WTC11 (cell line): ENCODE measurements at regions not wholly inside any gene's neighbourhood (a gene's known extent, or its start where the extent isn't known, plus 50 kb on each side); places are given as distances from the start of the nearest gene placed in this dataset.

Source experiments
- ATAC-seq: fragments of 200-7000 bp; cut with Tn5 transposase; 2 replicates; pipeline ENCODE4 v1.10.0; 2021; ENCODE audit warnings: mild to moderate bottlenecking, moderate library complexity
- CTCF ChIA-PET: fragments of 300-600 bp; sonication (Branson Sonifier 250); formaldehyde crosslinking; loops from one replicate; lab custom pipeline; 2021; ENCODE audit warnings: antibody characterized with exemption; lab: Charles Lee
- POLR2A ChIA-PET: fragments of 350-600 bp; sonication (Branson Sonifier 250); formaldehyde crosslinking; loops from one replicate; lab custom pipeline; 2021; ENCODE audit warnings: antibody characterized with exemption; lab: Charles Lee
- DNase-seq: peaks from one replicate; pipeline ENCODE4 v3.0.0; 2021; ENCODE audit warnings: low spot score
- H3K27ac Mint-ChIP-seq: 2 replicates; pipeline ENCODE4 v1.8.0; 2021; ENCODE audit warnings: mixed read lengths
- H3K27me3 Mint-ChIP-seq: 2 replicates; pipeline ENCODE4 v1.8.0; 2021; ENCODE audit warnings: low read depth, mild to moderate bottlenecking, moderate library complexity, mixed read lengths
- H3K36me3 Mint-ChIP-seq: 2 replicates; pipeline ENCODE4 v1.8.0; 2021; ENCODE audit warnings: mixed read lengths
- H3K4me1 Mint-ChIP-seq: 2 replicates; pipeline ENCODE4 v1.8.0; 2022; ENCODE audit warnings: mixed read lengths
- H3K4me3 Mint-ChIP-seq: 2 replicates; pipeline ENCODE4 v1.8.0; 2021; ENCODE audit warnings: mild to moderate bottlenecking, moderate library complexity, mixed read lengths
- H3K9me3 Mint-ChIP-seq: 2 replicates; pipeline ENCODE4 v1.8.0; 2021; ENCODE audit warnings: mixed read lengths
- ATF2 ChIP-seq: sonication (generic); formaldehyde crosslinking; IDR thresholded peaks from 2 replicates; pipeline ENCODE4 v1.8.1; 2022; ENCODE audit warnings: low read depth, missing genetic modification reagents, borderline replicate concordance
- ATF6 ChIP-seq: sonication (generic); formaldehyde crosslinking; IDR thresholded peaks from 2 replicates; pipeline ENCODE4 v1.8.1; 2023; ENCODE audit warnings: mild to moderate bottlenecking, missing genetic modification reagents
- E2F5 ChIP-seq: sonication (generic); formaldehyde crosslinking; IDR thresholded peaks from 2 replicates; pipeline ENCODE4 v1.8.1; 2022; ENCODE audit warnings: mild to moderate bottlenecking, moderate library complexity, missing genetic modification reagents
- ELF4 ChIP-seq: sonication (generic); formaldehyde crosslinking; IDR thresholded peaks from 2 replicates; pipeline ENCODE4 v1.8.1; 2022; ENCODE audit warnings: low read depth, mild to moderate bottlenecking, moderate library complexity, missing genetic modification reagents
- ESRRA ChIP-seq: sonication (generic); formaldehyde crosslinking; IDR thresholded peaks from 2 replicates; pipeline ENCODE4 v1.8.1; 2022; ENCODE audit warnings: mild to moderate bottlenecking, missing genetic modification reagents, borderline replicate concordance
- GRHL2 ChIP-seq: fragments of 250-450 bp; sonication (Bioruptor Pico); IDR thresholded peaks from 2 replicates; pipeline ENCODE4 v1.8.0; 2022; ENCODE audit warnings: mild to moderate bottlenecking, moderate library complexity; ENCODE audit not compliant: insufficient replicate concordance, severe bottlenecking
- GTF2I ChIP-seq: fragments of 250-450 bp; sonication (Bioruptor Pico); conservative IDR thresholded peaks from 2 replicates; pipeline ENCODE4 v1.4.0; 2021; ENCODE audit warnings: mild to moderate bottlenecking
- NFATC4 ChIP-seq: fragments of 250-450 bp; sonication (Bioruptor Pico); IDR thresholded peaks from 2 replicates; pipeline ENCODE4 v1.9.0; 2021; ENCODE audit warnings: mild to moderate bottlenecking
- NFE2L1 ChIP-seq: sonication (generic); formaldehyde crosslinking; IDR thresholded peaks from 2 replicates; pipeline ENCODE4 v1.8.1; 2023; ENCODE audit warnings: missing genetic modification reagents
- PRDM15 ChIP-seq: sonication (generic); formaldehyde crosslinking; IDR thresholded peaks from 2 replicates; pipeline ENCODE4 v1.8.0; 2022; ENCODE audit warnings: missing genetic modification reagents
- PRRX2 ChIP-seq: fragments of 250-450 bp; sonication (Bioruptor Pico); IDR thresholded peaks from 2 replicates; pipeline ENCODE4 v1.8.0; 2021; ENCODE audit warnings: mild to moderate bottlenecking
- RORB ChIP-seq: fragments of 250-450 bp; sonication (Bioruptor Pico); IDR thresholded peaks from 2 replicates; pipeline ENCODE4 v1.9.0; 2021; ENCODE audit warnings: mild to moderate bottlenecking
- USF2 ChIP-seq: sonication (generic); formaldehyde crosslinking; IDR thresholded peaks from 2 replicates; pipeline ENCODE4 v1.8.1; 2023; ENCODE audit warnings: mild to moderate bottlenecking, missing genetic modification reagents, moderate library complexity
- ZBTB43 ChIP-seq: sonication (generic); formaldehyde crosslinking; IDR thresholded peaks from 2 replicates; pipeline ENCODE4 v1.8.1; 2023; ENCODE audit warnings: mild to moderate bottlenecking, missing genetic modification reagents
- ZMAT4 ChIP-seq: fragments of 250-450 bp; sonication (Bioruptor Pico); IDR thresholded peaks from 2 replicates; pipeline ENCODE4 v1.9.0; 2021; ENCODE audit warnings: mild to moderate bottlenecking
- ZNF532 ChIP-seq: fragments of 250-450 bp; sonication (Bioruptor Pico); IDR thresholded peaks from 2 replicates; pipeline ENCODE4 v1.9.0; 2021; ENCODE audit warnings: mild to moderate bottlenecking, borderline replicate concordance
- ZNF671 ChIP-seq: fragments of 250-450 bp; sonication (Bioruptor Pico); IDR thresholded peaks from 2 replicates; pipeline ENCODE4 v1.8.0; 2021; ENCODE audit warnings: mild to moderate bottlenecking

- H3K36me3 Mint-ChIP-seq: peaks cover 21% of the 10 kb centered on the region
- no peaks in the 10 kb centered on the region for H3K27me3 Mint-ChIP-seq
- CTCF ChIA-PET: no interaction called here
- POLR2A ChIA-PET: no interaction called here
- no peak overlapping the region for H3K27ac Mint-ChIP-seq
- DNase-seq (no peak), ATAC-seq (no peak)
- H3K4me3 Mint-ChIP-seq: no peak overlapping the region
- H3K4me1 Mint-ChIP-seq: peaks cover 5% of the 10 kb centered on the region; the same call in 1 of the 2 replicates
- H3K9me3 Mint-ChIP-seq: peaks cover 18% of the 10 kb centered on the region
- TF ChIP-seq USF2 (CRISPR knock-in tag): no peak
- no peak for TF ChIP-seq ZBTB43
- no peak for TF ChIP-seq ELF4 (CRISPR knock-in tag)
- no peak for TF ChIP-seq PRDM15 (CRISPR knock-in tag)
- no peak for TF ChIP-seq RORB (CRISPR knock-in tag)
- TF ChIP-seq E2F5 (CRISPR knock-in tag): no peak
- no peak for TF ChIP-seq PRRX2
- no peak for TF ChIP-seq ZNF671 (CRISPR knock-in tag)
- TF ChIP-seq GRHL2: no peak
- no peak for TF ChIP-seq ZMAT4 (CRISPR knock-in tag)
- TF ChIP-seq ATF6 (CRISPR knock-in tag): no peak
- no peak for TF ChIP-seq ESRRA
- TF ChIP-seq GTF2I (CRISPR knock-in tag): no peak
- TF ChIP-seq NFATC4 (CRISPR knock-in tag): no peak
- TF ChIP-seq ATF2 (CRISPR knock-in tag): no peak
These were observed 135.6 kb downstream of the DDX3Y start for GRCh38 chrY:13040232-13040631.

GRCh38 chrY:13053501-13053900, 148.8 kb downstream of the DDX3Y start:
- ATAC-seq: no peak
- ChIA-PET POLR2A (no interaction called here), CTCF (no interaction called here)
- H3K4me1 Mint-ChIP-seq: peaks cover 18% of the 10 kb centered on the region
- no peak for DNase-seq
- peaks cover 21% of the 10 kb centered on the region for H3K9me3 Mint-ChIP-seq
- H3K36me3 Mint-ChIP-seq: peaks cover 15% of the 10 kb centered on the region
- no peak overlapping the region for H3K4me3 Mint-ChIP-seq
- TF ChIP-seq ZNF532 (CRISPR knock-in tag) (no peak), NFE2L1 (CRISPR knock-in tag) (no peak)
- H3K27me3 Mint-ChIP-seq: no peaks in the 10 kb centered on the region
- H3K27ac Mint-ChIP-seq: no peak overlapping the region
